ENCODE measurements at regions not wholly inside any gene's neighbourhood (a gene's known extent, or its start where the extent isn't known, plus 50 kb on each side); places are given as distances from the start of the nearest gene placed in this dataset.

DNA sequence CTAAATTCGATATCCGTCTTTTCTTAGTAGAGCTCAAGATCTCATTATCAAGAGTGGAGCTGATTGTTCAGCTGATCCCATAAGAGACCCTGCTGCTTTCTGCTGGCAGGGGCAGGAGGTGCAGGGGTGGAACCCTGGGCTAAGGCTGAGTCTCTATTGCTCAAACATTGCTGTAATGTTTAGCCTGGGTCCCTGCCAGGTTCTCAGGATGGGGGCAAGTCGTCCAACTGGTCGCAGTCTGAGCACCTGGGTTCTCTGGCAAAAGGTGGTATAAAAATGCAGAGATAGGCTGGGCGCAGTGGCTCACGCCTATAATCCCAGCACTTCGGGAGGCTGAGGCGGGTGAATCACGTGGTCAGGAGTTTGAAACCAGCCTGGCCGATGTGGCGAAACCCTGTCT lies 62.0 kb upstream of the NRBF2 start:
- RAD21 ChIA-PET (ENCODE audit: low non-redundant PET in 1 of 2, low total read pairs in 2 of 2, uncharacterized antibody in 2 of 2, unreplicated experiment in 2 of 2): no interaction called here

DNA sequence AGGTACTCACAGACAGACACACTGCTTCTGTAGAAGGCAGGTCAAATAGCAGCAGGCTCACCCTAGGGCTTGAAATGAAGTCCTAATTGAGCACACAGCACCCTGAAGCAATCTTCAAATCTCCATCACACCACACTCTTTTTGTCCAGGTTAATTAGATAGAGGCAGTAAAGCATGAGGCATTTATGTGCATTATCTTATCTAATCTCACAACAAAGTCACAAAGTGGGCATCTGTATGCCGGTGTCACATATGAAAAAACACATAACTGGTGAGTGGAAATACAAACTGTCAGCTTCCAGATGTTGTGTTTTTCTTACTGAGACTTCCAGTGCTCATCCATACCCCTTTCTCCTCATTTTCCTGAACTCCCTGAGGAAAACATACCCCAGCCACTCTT lies 63.8 kb upstream of the NRBF2 start:
- Histone ChIP-seq H3K4me2 (ENCODE audit: low read length) (no peak overlapping the region), H2AFZ (ENCODE audit: low read depth, low read length, poor library complexity, severe bottlenecking) (no peak overlapping the region), H3K27ac (ENCODE audit: low read depth, low read length) (no peak overlapping the region), H3K9me3 (ENCODE audit: control insufficient read depth in 1 of 2, insufficient read depth in 1 of 2, low read depth in 1 of 2, low read length in 2 of 2) (no peaks in the 10 kb centered on the region), H4K20me1 (ENCODE audit: insufficient read depth) (no peaks in the 10 kb centered on the region), H3K79me2 (ENCODE audit: insufficient read depth, low read length) (no peaks in the 10 kb centered on the region), H3K4me3 (replicated peaks in 1 of 2; ENCODE audit: low read depth in 1 of 2, low read length in 2 of 2) (no peak overlapping the region), H3K27me3 (ENCODE audit: insufficient read depth, low read length) (no peaks in the 10 kb centered on the region), H3K9me2 (ENCODE audit: insufficient read depth) (no peaks in the 10 kb centered on the region), H3K36me3 (ENCODE audit: control insufficient read depth in 1 of 2, insufficient read depth in 2 of 2, low read length in 2 of 2) (no peaks in the 10 kb centered on the region), H3K4me1 (ENCODE audit: control insufficient read depth in 1 of 2, insufficient read depth in 2 of 2, low read length in 2 of 2) (no peaks in the 10 kb centered on the region), H3K9ac (ENCODE audit: low read length) (no peak overlapping the region)
- intact Hi-C loops (cut with micrococcal nuclease): no loop called here
- ChIA-PET RAD21 (ENCODE audit: low non-redundant PET in 1 of 2, low total read pairs in 2 of 2, uncharacterized antibody in 2 of 2, unreplicated experiment in 2 of 2) (no interaction called here), CTCF (no interaction called here), POLR2A (no interaction called here)
- no peak for DNase-seq (ENCODE audit: low read depth, low spot score)
- no TSS peak for BruUV-seq (replicated peaks)
- no peak for ATAC-seq
- TF ChIP-seq YY1 (IDR thresholded peaks at IDR 0.05; ENCODE audit: extremely low read depth, insufficient replicate concordance, low read depth, low read length) (no peak), TCF7L2 (IDR thresholded peaks at IDR 0.05; ENCODE audit: borderline replicate concordance, extremely low read depth, insufficient read depth, insufficient read length) (no peak), RAD21 (IDR thresholded peaks at IDR 0.05; ENCODE audit: low read depth) (no peak), EZH2 (IDR thresholded peaks at IDR 0.05) (no peak), CTCF (IDR thresholded peaks at IDR 0.05 in 2 of 3, conservative IDR thresholded peaks at IDR 0.05 in 1 of 3; ENCODE audit: borderline replicate concordance in 1 of 3, insufficient read depth in 1 of 3, low read depth in 2 of 3, low read length in 2 of 3) (no peak), POLR2AphosphoS5 (IDR thresholded peaks at IDR 0.05; ENCODE audit: low read depth, low read length) (no peak), POLR2A (IDR thresholded peaks at IDR 0.05; ENCODE audit: borderline replicate concordance, extremely low read depth, insufficient read depth, insufficient read length) (no peak)

More for the DNA sequence above, 62.0 kb upstream of the NRBF2 start:
- ChIA-PET CTCF (no interaction called here), POLR2A (no interaction called here)
- DNase-seq (ENCODE audit: low read depth, low spot score) (no peak), ATAC-seq (no peak)
- Histone ChIP-seq H3K79me2 (ENCODE audit: insufficient read depth, low read length) (no peaks in the 10 kb centered on the region), H3K9me2 (ENCODE audit: insufficient read depth) (no peaks in the 10 kb centered on the region), H3K9me3 (ENCODE audit: control insufficient read depth in 1 of 2, insufficient read depth in 1 of 2, low read depth in 1 of 2, low read length in 2 of 2) (no peaks in the 10 kb centered on the region), H4K20me1 (ENCODE audit: insufficient read depth) (no peaks in the 10 kb centered on the region), H3K36me3 (ENCODE audit: control insufficient read depth in 1 of 2, insufficient read depth in 2 of 2, low read length in 2 of 2) (no peaks in the 10 kb centered on the region), H3K4me2 (ENCODE audit: low read length) (no peak overlapping the region), H3K4me1 (ENCODE audit: control insufficient read depth in 1 of 2, insufficient read depth in 2 of 2, low read length in 2 of 2) (no peaks in the 10 kb centered on the region), H3K27me3 (ENCODE audit: insufficient read depth, low read length) (no peaks in the 10 kb centered on the region), H3K9ac (ENCODE audit: low read length) (no peak overlapping the region), H2AFZ (ENCODE audit: low read depth, low read length, poor library complexity, severe bottlenecking) (no peak overlapping the region), H3K4me3 (replicated peaks in 1 of 2; ENCODE audit: low read depth in 1 of 2, low read length in 2 of 2) (no peak overlapping the region), H3K27ac (ENCODE audit: low read depth, low read length) (no peak overlapping the region)
- intact Hi-C loops (cut with micrococcal nuclease): no loop called here
- BruUV-seq (replicated peaks): no TSS peak
- TF ChIP-seq FOSL1 (IDR thresholded peaks at IDR 0.05; ENCODE audit: low read depth): no peak
- no peak for TF ChIP-seq SRF (IDR thresholded peaks at IDR 0.05; ENCODE audit: low read depth)
- TF ChIP-seq CTCF (IDR thresholded peaks at IDR 0.05 in 2 of 3, conservative IDR thresholded peaks at IDR 0.05 in 1 of 3; ENCODE audit: borderline replicate concordance in 1 of 3, insufficient read depth in 1 of 3, low read depth in 2 of 3, low read length in 2 of 3): no peak

Measured in HCT116 (cell line).